Ectodermal cell (in vitro differentiated cells): ENCODE measurements at regions not wholly inside any gene's neighbourhood (a gene's known extent, or its start where the extent isn't known, plus 50 kb on each side); places are given as distances from the start of the nearest gene placed in this dataset.

Source experiments
- H3K27ac ChIP-seq: 2 replicates; pipeline ENCODE4 v1.7.0; 2013; ENCODE audit warnings: mild to moderate bottlenecking, low read depth, low read length; ENCODE audit not compliant: insufficient read depth, poor library complexity, severe bottlenecking
- H3K27me3 ChIP-seq: 2 replicates; pipeline ENCODE4 v1.7.0; 2013; ENCODE audit warnings: mild to moderate bottlenecking, low read length; ENCODE audit not compliant: insufficient read depth, control insufficient read depth, poor library complexity, severe bottlenecking
- H3K36me3 ChIP-seq: one replicate; pipeline ENCODE4 v1.7.0; 2013; ENCODE audit warnings: low read length; ENCODE audit not compliant: control insufficient read depth, insufficient read depth
- H3K4me1 ChIP-seq: one replicate; pipeline ENCODE4 v1.7.0; 2013; ENCODE audit warnings: low read length; ENCODE audit not compliant: control insufficient read depth, insufficient read depth
- H3K4me3 ChIP-seq: 2 replicates; pipeline ENCODE4 v1.7.0; 2013; ENCODE audit warnings: low read depth, low read length, control low read depth; ENCODE audit not compliant: insufficient read depth
- H3K9me3 ChIP-seq: 2 replicates; pipeline ENCODE4 v1.7.0; 2013; ENCODE audit warnings: mild to moderate bottlenecking, low read length, moderate library complexity; ENCODE audit not compliant: control insufficient read depth
- WGBS, 2 experiments: methylation state at CpG; one replicate each; pipeline ENCODE4 v1.1.7; 2013; ENCODE audit warnings: missing lambda C conversion rate in 2 of 2; 5-methylcytosine and 5-hydroxymethylcytosine counted together

DNA sequence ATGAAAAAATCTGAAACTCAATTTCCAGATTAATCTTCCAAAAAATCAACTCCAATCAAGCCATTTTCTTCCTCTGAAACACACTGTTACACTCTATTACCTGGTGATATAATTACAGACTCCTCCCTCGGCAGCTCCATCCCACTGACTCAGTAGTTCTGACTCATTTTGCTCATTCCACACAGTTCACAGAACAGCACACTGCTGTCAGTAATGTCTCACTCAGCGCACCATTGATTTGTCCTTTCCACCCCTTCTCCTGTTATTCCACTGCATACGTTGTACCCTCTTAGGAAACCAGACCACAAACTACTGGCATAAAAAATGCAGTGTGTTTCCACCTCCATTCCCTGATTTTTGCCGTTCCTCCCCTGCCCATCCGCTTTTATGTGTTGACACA lies 212.7 kb downstream of the SLIT2 start:
- 90 to 94% methylated on average over 5 of the region's 5 CpGs for WGBS, 2 experiments

GRCh38 chr4:20474119-20474518 lies 222.4 kb downstream of the SLIT2 start:
- Histone ChIP-seq H3K4me1 (no peaks in the 10 kb centered on the region), H3K36me3 (no peaks in the 10 kb centered on the region)

More for the DNA sequence above, 212.7 kb downstream of the SLIT2 start:
- H3K4me1 ChIP-seq: peaks cover 3% of the 10 kb centered on the region
- H3K36me3 ChIP-seq: no peaks in the 10 kb centered on the region
- no peaks in the 10 kb centered on the region for H3K9me3 ChIP-seq
- no peak overlapping the region for H3K27ac ChIP-seq
- no peak overlapping the region for H3K4me3 ChIP-seq
- no peaks in the 10 kb centered on the region for H3K27me3 ChIP-seq

GRCh38 chr4:20478412-20478811 lies 221.8 kb upstream of the PACRGL start:
- Histone ChIP-seq H3K36me3 (no peaks in the 10 kb centered on the region), H3K4me3 (no peak overlapping the region), H3K4me1 (no peaks in the 10 kb centered on the region), H3K27ac (no peak overlapping the region), H3K9me3 (no peaks in the 10 kb centered on the region), H3K27me3 (no peaks in the 10 kb centered on the region)
- WGBS, 2 experiments: 78 to 83% methylated on average over 1 of the region's 1 CpG

More at GRCh38 chr4:20474119-20474518, 222.4 kb downstream of the SLIT2 start:
- H3K4me3 ChIP-seq: no peak overlapping the region
- no peak overlapping the region for H3K27ac ChIP-seq
- no peaks in the 10 kb centered on the region for H3K27me3 ChIP-seq
- H3K9me3 ChIP-seq: no peaks in the 10 kb centered on the region

- no peaks in the 10 kb centered on the region for H3K9me3 ChIP-seq
- no peaks in the 10 kb centered on the region for H3K4me1 ChIP-seq
- H3K36me3 ChIP-seq: no peaks in the 10 kb centered on the region
- 93 to 95% methylated on average over 7 of the region's 7 CpGs for WGBS, 2 experiments
- H3K27me3 ChIP-seq: no peaks in the 10 kb centered on the region
- H3K27ac ChIP-seq: no peak overlapping the region
- no peak overlapping the region for H3K4me3 ChIP-seq
Measured at GRCh38 chr4:20480165-20480947, 219.9 kb upstream of the PACRGL start.

DNA sequence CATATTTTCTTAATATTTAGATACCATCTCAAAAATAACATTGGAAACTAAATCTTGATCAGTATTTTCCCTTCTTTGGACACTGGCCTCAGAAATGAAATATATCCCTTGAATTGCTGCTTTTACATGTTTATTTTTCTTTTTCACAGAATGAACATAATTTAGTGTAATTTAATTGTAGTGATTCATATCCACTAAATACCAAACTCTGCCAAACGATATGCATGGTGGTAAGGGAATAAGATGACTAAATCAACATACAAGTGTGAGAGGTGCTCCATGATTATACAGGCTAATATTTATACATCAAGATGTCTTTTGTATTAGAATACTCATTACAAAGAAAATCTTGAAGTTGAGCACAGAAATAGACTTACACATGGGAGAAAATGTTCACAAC lies 216.8 kb upstream of the PACRGL start:
- no peaks in the 10 kb centered on the region for H3K9me3 ChIP-seq
- no peak overlapping the region for H3K4me3 ChIP-seq
- H3K36me3 ChIP-seq: no peaks in the 10 kb centered on the region
- H3K4me1 ChIP-seq: no peaks in the 10 kb centered on the region
- no CpG with 5 or more reads among the region's 1 CpG for WGBS, 2 experiments
- no peak overlapping the region for H3K27ac ChIP-seq
- H3K27me3 ChIP-seq: no peaks in the 10 kb centered on the region

DNA sequence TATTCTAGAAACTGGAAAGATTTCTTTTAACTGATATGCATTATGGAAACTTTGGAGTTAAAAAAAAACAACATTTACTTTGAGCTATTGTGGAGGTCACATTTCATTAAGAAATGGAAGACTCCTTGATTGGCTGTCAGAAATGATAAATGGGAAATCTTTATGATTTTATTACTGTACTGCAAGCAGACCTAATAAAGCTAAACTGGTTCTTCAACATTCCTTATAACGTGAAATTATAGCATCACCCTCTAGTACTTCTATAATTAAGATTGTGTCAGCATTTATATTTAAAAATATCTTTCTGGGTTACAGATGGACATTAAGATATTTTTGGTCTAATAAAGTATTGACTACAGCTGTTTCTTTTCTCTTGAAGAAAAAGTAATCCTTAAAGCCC lies 213.8 kb upstream of the PACRGL start:
- Histone ChIP-seq H3K4me1 (no peaks in the 10 kb centered on the region), H3K9me3 (no peaks in the 10 kb centered on the region), H3K4me3 (no peak overlapping the region), H3K36me3 (no peaks in the 10 kb centered on the region), H3K27me3 (no peaks in the 10 kb centered on the region), H3K27ac (no peak overlapping the region)
- WGBS, 2 experiments: no CpG with 5 or more reads among the region's 1 CpG

DNA sequence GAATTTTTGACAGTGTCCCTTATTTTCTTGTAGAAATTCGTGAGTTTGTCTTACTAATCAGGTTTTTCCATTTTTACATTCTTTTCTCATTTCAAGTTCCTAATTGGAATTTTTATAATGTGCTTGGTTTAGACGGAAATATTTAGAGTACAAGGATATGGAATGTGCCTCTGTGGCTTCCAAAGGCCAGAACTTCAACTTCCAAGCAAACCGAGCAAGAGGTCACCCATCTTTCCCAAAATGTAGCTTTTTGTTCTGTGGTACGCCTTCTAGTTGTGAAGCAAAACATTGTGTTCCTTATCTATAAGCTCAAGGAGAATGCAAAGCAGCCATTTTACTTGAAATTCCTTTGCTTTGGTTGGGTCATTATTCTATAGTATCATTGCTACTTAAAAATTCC lies 212.8 kb upstream of the PACRGL start:
- Histone ChIP-seq H3K4me1 (no peaks in the 10 kb centered on the region), H3K4me3 (no peak overlapping the region), H3K27ac (no peak overlapping the region), H3K9me3 (no peaks in the 10 kb centered on the region), H3K27me3 (no peaks in the 10 kb centered on the region), H3K36me3 (no peaks in the 10 kb centered on the region)
- 94 to 96% methylated on average over 3 to 4 of the region's 4 CpGs for WGBS, 2 experiments

DNA sequence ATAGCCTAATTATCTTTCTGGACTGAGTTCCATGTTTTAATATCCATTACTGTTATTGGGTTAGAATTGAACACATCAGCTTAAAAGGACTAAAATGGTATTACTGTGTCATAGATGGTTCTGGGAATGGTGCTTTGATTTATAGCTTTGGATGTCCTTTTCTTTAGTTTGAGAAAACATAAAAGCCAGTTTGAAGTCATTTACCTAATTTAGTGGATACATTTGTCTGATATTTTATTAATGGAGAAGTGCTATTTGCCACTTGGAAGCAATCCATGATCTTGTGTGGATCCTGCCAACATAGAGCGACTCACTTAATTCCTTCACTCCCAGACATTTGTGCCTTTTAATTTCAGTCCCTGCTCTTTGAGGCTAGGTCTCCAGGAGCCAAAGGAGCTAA lies 212.4 kb upstream of the PACRGL start:
- Histone ChIP-seq H3K9me3 (no peaks in the 10 kb centered on the region), H3K4me3 (no peak overlapping the region), H3K27me3 (no peaks in the 10 kb centered on the region), H3K27ac (no peak overlapping the region), H3K4me1 (no peaks in the 10 kb centered on the region), H3K36me3 (no peaks in the 10 kb centered on the region)
- WGBS, 2 experiments: 85 to 100% methylated on average over 1 of the region's 1 CpG

GRCh38 chr4:20490734-20491133 lies 209.5 kb upstream of the PACRGL start:
- no peaks in the 10 kb centered on the region for H3K36me3 ChIP-seq
- H3K4me3 ChIP-seq: no peak overlapping the region
- no peaks in the 10 kb centered on the region for H3K9me3 ChIP-seq
- no peaks in the 10 kb centered on the region for H3K4me1 ChIP-seq
- H3K27ac ChIP-seq: no peak overlapping the region
- 91 to 96% methylated on average over 2 to 3 of the region's 3 CpGs for WGBS, 2 experiments
- H3K27me3 ChIP-seq: no peaks in the 10 kb centered on the region

DNA sequence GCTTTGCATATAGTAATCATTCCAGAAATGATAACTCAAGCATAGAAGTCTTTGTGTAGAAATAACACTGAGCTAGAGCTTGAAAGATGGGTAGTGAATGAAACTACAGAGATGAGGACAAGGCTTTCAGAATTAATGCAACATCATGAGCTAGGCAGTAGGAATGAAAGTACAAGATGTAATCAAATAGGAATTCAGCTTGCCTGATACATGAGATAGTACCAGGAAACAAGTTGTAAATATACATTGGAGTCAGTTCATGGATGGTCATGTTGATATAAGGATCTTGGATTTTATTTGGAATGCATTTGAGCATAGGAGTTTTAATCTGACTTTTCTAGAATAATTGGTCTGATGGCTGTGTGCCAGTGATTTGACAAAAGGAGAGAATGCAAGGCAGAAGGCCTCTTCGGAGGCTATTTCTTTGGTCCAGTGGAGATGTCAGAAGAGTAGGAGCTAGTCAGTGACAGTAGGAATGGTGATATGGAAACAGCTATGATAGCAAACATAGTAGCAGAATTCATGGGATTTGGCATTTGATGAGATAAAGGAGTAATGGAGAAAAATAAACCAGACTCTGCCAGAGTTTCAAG lies 206.4 kb upstream of the PACRGL start:
- H3K36me3 ChIP-seq: no peaks in the 10 kb centered on the region
- H3K9me3 ChIP-seq: no peaks in the 10 kb centered on the region
- H3K4me3 ChIP-seq: no peak overlapping the region
- no peaks in the 10 kb centered on the region for H3K4me1 ChIP-seq
- WGBS, 2 experiments: 93 to 96% methylated on average over 1 of the region's 1 CpG
- H3K27me3 ChIP-seq: no peaks in the 10 kb centered on the region
- no peak overlapping the region for H3K27ac ChIP-seq
